Gastroesophageal sphincter (tissue), 4 donors: ENCODE measurements at regions not wholly inside any gene's neighbourhood (a gene's known extent, or its start where the extent isn't known, plus 50 kb on each side); places are given as distances from the start of the nearest gene placed in this dataset.

ENCODE experiments used
- ATAC-seq: fragments of 150-250 bp; one replicate; pipeline ENCODE4 v1.9.1; 2016; ENCODE audit warnings: mild to moderate bottlenecking, moderate library complexity
- H3K27ac ChIP-seq, 4 donors: fragments of 200-600 bp; sonication (generic) in 3 of 4; 1 replicate in 3 of 4; 2 replicates in 1 of 4; pipeline ENCODE4 v1.5.1; 2016 to 2019
- H3K27me3 ChIP-seq: fragments of 200-600 bp; sonication (generic); one replicate; pipeline ENCODE4 v1.5.1; 2019
- H3K36me3 ChIP-seq, 2 donors: fragments of 200-600 bp; sonication (generic); one replicate each; pipeline ENCODE4 v1.5.1; 2019; ENCODE audit warnings: control low read depth in 1 of 2
- H3K4me1 ChIP-seq, 3 donors: fragments of 200-600 bp; sonication (generic); 1 replicate in 2 of 3; 2 replicates in 1 of 3; pipeline ENCODE4 v1.5.1; 2016 to 2019; ENCODE audit warnings: control low read depth in 2 of 3
- H3K4me3 ChIP-seq, 2 donors: fragments of 200-600 bp; sonication (generic); one replicate each; pipeline ENCODE4 v1.5.1; 2019; ENCODE audit warnings: mild to moderate bottlenecking in 1 of 2, moderate library complexity in 1 of 2
- H3K9me3 ChIP-seq, 3 donors: fragments of 200-600 bp; sonication (generic); one replicate each; pipeline ENCODE4 v1.5.1; 2017 to 2019; ENCODE audit warnings: control low read depth in 2 of 3
- CTCF ChIP-seq, 4 experiments: fragments of 200-600 bp in 2 of 4; fragments of 450-650 bp in 2 of 4; sonication (generic) in 1 of 4; IDR thresholded peaks; one replicate each; pipeline ENCODE4 v1.5.1; 2017 to 2019; ENCODE audit warnings: antibody characterized with exemption in 4 of 4, mild to moderate bottlenecking in 2 of 4, moderate library complexity in 2 of 4
- EP300 ChIP-seq: sonication (generic); formaldehyde crosslinking; IDR thresholded peaks from one replicate; pipeline ENCODE4 v1.6.1; 2017; ENCODE audit warnings: antibody characterized with exemption, mild to moderate bottlenecking
- POLR2A ChIP-seq, 2 donors: fragments of 450-650 bp; IDR thresholded peaks; one replicate each; pipeline ENCODE4 v1.6.1; 2017; ENCODE audit warnings: antibody characterized with exemption in 2 of 2, mild to moderate bottlenecking in 2 of 2, moderate library complexity in 1 of 2
- POLR2AphosphoS5 ChIP-seq: sonication (generic); formaldehyde crosslinking; IDR thresholded peaks from one replicate; pipeline ENCODE4 v1.6.1; 2017; ENCODE audit warnings: antibody characterized with exemption
- WGBS, 2 donors: methylation state at CpG; one replicate each; pipeline ENCODE4 v1.1.5; 2018; ENCODE audit warnings: low coverage in 1 of 2; 5-methylcytosine and 5-hydroxymethylcytosine counted together

GRCh38 chr5:130278136-130278535 is 373.9 kb downstream of the CHSY3 start:
- Histone ChIP-seq H3K27me3 (no peaks in the 10 kb centered on the region), H3K4me1 (no peaks in the 10 kb centered on the region), H3K4me3 (no peak overlapping the region), H3K36me3 (no peaks in the 10 kb centered on the region), H3K9me3 (no peaks in the 10 kb centered on the region), H3K27ac (no peak overlapping the region)
- no peak for ATAC-seq
- TF ChIP-seq POLR2A (IDR thresholded peaks at IDR 0.05): no peak
- no peak for TF ChIP-seq CTCF (IDR thresholded peaks at IDR 0.05)
- no CpG with 5 or more reads among the region's 8 CpGs for WGBS, 2 donors

GRCh38 chr5:130277522-130277921 is 373.3 kb downstream of the CHSY3 start:
- no peaks in the 10 kb centered on the region for H3K27me3 ChIP-seq
- H3K27ac ChIP-seq: no peak overlapping the region
- H3K36me3 ChIP-seq: no peaks in the 10 kb centered on the region
- no peaks in the 10 kb centered on the region for H3K4me1 ChIP-seq
- ATAC-seq: no peak
- H3K9me3 ChIP-seq: no peaks in the 10 kb centered on the region
- TF ChIP-seq POLR2A (IDR thresholded peaks at IDR 0.05): no peak
- TF ChIP-seq POLR2AphosphoS5: no peak
- no peak for TF ChIP-seq CTCF (IDR thresholded peaks at IDR 0.05)
- TF ChIP-seq EP300: no peak
- 100% methylated on average over 1 of the region's 8 CpGs; no CpG with 5 or more reads in 1 of the 2 donors for WGBS, 2 donors
- H3K4me3 ChIP-seq: no peak overlapping the region

GRCh38 chr5:130277002-130277401 is 372.7 kb downstream of the CHSY3 start:
- TF ChIP-seq CTCF (IDR thresholded peaks at IDR 0.05) (no peak), POLR2AphosphoS5 (no peak), POLR2A (IDR thresholded peaks at IDR 0.05) (no peak), EP300 (no peak)

GRCh38 chr5:130272837-130273236 is 368.6 kb downstream of the CHSY3 start:
- no peaks in the 10 kb centered on the region for H3K4me1 ChIP-seq
- H3K27me3 ChIP-seq: no peaks in the 10 kb centered on the region
- no peak overlapping the region for H3K27ac ChIP-seq
- no peak overlapping the region for H3K4me3 ChIP-seq
- H3K9me3 ChIP-seq: no peaks in the 10 kb centered on the region
- no peak for ATAC-seq
- WGBS, 2 donors: 84 to 93% methylated on average over 2 of the region's 2 CpGs
- TF ChIP-seq CTCF (IDR thresholded peaks at IDR 0.05) (no peak), POLR2AphosphoS5 (no peak), EP300 (no peak), POLR2A (IDR thresholded peaks at IDR 0.05) (no peak)
- no peaks in the 10 kb centered on the region for H3K36me3 ChIP-seq

More at GRCh38 chr5:130277002-130277401, 372.7 kb downstream of the CHSY3 start:
- Histone ChIP-seq H3K9me3 (no peaks in the 10 kb centered on the region), H3K4me1 (no peaks in the 10 kb centered on the region), H3K27ac (no peak overlapping the region), H3K36me3 (no peaks in the 10 kb centered on the region), H3K4me3 (no peak overlapping the region), H3K27me3 (no peaks in the 10 kb centered on the region)
- ATAC-seq: no peak
- WGBS, 2 donors: 90% methylated on average over 2 of the region's 5 CpGs; no CpG with 5 or more reads in 1 of the 2 donors

- no peak for ATAC-seq
- H3K4me3 ChIP-seq: no peak overlapping the region
- no peaks in the 10 kb centered on the region for H3K36me3 ChIP-seq
- H3K4me1 ChIP-seq: no peaks in the 10 kb centered on the region
- no peak for TF ChIP-seq EP300
- TF ChIP-seq POLR2AphosphoS5: no peak
- no peak for TF ChIP-seq CTCF (IDR thresholded peaks at IDR 0.05)
- no peaks in the 10 kb centered on the region for H3K27me3 ChIP-seq
- H3K9me3 ChIP-seq: no peaks in the 10 kb centered on the region
- no peak overlapping the region for H3K27ac ChIP-seq
These were observed 366.5 kb downstream of the CHSY3 start for GRCh38 chr5:130270786-130271185.
